Activated naive CD4-positive, alpha-beta T cell treated with anti-CD3 and anti-CD28 coated beads, Interleukin-2, amount 50 U/mL, for 16 hours (primary cell): ENCODE measurements at regions not wholly inside any gene's neighbourhood (a gene's known extent, or its start where the extent isn't known, plus 50 kb on each side); places are given as distances from the start of the nearest gene placed in this dataset.

Experiments
- DNase-seq: peaks from one replicate; pipeline ENCODE4 v3.0.0-alpha.2; 2020

DNA sequence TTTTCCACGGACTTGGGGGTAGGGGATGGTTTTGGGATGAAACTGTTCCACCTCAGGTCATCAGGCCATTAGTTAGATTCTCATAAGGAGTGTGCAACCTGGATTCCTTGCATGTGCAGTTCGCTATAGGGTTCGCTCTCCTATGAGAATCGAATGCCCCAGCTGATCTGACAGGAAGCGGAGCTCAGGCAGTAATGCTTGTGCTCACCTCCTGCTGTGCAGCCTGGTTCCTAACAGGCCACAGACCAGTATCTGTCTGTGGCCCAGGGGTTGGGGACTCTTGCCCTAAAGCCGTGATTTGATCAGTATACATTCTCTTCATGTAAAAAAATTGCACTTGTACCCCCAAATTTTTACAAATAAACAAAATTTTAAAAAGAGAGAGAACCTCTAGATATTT is 219.4 kb upstream of the CPNE8 start:
- no peak for DNase-seq

DNA sequence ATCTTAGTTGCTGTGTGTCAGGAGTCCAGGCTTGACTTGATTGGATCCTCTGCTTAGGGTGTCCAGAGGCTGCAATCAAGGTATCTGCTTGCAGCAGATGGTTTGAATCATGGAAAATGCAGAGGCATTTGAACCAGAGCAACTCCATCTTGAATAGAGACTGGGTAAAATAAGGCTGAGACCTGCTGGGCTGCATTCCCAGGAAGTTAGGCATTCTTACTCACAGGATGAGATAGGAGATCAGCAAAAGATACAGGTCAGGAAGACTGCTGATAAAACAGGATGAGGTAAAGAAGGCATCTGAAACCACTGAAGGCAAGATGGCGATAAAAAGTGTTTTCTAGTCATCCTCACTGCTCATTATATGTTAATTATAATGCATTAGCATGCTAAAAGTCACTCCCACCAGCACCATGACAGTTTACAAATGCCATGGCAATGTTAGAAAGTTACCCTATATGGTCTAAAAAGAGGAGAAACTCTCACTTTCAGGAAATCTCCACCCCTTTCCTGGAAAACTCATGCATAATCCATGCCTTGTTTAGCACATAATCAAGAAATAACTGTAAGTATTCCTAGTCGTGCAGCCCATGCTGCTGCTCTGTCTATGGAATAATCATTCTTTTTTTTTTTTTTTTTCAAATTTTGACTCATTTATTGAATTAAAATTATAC is 218.3 kb upstream of the CPNE8 start:
- no peak for DNase-seq

DNA sequence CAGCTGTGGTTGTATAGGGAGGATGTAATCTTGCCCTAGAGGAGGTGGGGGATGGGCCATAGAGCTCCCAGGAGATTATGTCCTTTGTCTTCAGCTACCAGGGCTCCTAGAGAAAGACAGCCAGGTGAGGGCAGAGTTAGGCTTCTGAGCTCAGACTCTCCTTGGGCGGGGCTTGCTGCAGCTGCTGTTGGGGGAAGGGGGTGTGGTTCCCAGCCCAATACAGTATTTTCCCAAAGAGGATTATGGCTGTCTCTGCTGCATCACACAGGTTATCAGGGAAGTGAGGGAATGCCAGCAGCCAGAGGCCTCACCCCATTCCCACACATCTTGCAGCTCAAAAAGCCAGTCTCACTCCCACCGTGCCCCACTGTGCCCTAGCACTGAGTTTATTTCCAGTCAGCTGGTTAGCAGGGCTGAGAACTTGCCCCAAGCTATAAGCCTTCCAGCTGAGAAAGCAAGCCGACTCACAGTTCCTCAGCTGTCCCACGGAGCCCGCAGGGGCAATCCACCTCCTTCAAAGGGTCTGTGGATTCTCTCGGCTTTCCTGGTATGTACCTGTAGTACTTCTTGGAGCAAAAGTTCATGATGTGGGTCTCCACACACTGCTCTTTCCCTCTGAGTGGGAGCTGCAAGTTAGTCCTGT is 217.3 kb upstream of the CPNE8 start:
- no peak for DNase-seq

DNA sequence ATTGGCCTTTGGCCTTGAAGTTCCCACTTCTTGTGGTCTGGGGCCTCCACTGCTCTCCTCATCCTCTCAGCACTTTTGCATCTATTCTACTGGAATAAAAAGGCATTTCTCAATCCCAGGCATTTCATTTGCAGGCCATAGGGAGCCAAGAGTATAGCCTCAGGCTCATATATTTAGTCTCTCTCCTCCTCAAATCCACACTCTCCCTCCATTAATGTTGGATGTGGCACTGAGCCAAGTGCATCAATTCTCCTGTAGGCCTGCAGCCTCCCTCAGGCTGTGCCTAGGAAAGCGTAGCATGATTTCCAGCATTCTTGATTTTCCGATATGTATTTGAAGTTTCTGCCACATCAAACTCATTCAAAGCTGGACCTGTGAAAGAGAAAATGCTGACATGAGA is 211.5 kb upstream of the CPNE8 start:
- no peak for DNase-seq

DNA sequence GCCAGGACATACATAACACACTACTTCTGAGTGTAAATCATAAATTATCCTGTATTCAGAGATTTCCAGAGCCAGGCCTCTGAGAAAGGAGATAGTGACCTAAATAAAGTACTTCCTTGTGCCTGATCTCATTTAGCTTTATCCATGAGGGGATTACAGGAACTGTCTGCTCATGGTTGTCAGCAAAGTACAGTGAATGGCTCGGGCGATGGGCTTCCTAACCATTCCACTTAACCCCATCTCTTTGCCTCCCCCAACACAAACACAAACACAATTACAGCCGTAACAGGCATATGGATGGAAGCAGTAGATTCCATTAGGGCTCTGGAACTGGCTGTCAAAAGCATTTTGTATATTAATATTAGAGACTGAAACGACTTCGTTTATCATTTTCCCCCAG is 206.7 kb upstream of the CPNE8 start:
- DNase-seq = no peak

DNA sequence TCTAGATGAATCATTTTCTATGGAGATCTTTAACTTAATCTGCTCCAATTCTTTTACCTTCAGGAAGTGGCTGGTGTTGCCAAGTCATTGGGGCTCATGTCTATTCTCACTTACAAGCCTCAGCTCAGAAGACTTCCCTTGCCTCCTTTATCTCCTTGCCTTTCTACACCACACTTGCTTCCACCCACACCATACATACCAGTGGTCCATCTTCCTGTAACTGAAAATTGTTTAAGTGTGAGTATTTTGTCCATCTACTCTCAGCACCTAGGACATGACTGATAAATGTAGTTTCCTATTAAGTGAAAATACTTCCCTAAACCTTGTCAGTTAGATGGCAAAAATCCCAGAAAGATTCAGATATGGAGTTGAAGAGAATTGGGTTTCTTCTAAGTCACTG is 199.7 kb upstream of the CPNE8 start:
- no peak for DNase-seq

DNA sequence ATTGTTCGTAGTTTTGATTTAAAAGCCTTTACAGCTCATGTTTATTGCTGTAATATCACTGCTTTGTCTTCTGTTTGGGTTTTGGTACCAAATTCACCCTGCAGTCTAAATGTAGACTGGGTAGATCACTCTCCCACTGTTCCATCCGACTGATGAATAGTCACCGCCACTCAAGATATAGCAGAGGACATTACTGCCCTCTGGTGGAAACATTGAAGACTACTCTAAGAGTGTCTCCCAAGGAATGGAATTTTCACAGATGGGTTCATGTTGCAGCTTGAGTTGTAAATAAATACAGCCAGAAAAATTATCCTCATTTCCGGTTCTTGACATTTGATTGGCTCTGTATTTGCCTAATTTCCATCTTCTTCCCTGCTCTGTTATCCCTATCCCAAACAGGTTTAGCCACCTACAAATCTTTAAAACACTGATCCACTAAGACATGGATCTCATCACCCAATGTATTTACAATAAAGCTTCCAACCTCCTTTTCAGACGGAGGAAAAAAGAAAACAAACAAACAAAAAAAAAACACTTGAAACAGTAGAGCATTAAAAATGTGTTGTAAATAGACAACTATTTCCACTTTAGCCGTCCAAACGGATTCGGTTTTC is 198.3 kb upstream of the CPNE8 start:
- DNase-seq = no peak

DNA sequence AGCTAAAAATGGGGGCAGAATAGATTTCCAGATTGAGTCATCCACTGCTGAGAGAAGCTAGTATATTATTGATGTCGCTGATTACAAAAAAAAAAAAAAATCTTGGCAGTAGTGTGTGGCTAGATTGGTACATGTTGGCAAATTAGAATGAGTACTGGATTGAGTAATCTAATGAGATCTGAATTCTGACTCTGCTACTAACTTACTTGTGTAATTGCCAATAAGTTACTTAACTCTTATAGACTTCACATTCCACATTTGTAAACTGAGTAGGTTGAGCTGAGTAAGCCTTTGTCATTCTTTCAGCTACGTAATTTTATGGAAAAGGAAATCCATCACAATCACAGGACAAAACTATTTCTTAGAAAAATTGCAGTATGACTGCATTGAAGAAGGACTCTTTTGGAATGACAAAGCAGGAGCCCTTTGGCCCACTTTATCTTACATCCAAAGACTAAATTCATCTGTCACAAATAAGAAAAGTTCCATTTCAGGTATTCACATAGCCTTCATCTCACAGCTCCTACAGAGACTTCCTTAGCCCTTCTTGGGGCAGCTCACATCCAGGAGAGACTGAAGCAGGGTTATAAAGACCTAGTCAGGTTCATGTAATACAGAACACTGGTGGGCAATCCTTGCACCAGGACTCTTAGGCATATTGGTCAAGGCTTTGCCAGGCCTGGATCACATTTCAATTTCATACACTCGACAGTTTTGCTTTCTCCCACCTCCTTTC is 197.3 kb upstream of the CPNE8 start:
- DNase-seq = no peak

DNA sequence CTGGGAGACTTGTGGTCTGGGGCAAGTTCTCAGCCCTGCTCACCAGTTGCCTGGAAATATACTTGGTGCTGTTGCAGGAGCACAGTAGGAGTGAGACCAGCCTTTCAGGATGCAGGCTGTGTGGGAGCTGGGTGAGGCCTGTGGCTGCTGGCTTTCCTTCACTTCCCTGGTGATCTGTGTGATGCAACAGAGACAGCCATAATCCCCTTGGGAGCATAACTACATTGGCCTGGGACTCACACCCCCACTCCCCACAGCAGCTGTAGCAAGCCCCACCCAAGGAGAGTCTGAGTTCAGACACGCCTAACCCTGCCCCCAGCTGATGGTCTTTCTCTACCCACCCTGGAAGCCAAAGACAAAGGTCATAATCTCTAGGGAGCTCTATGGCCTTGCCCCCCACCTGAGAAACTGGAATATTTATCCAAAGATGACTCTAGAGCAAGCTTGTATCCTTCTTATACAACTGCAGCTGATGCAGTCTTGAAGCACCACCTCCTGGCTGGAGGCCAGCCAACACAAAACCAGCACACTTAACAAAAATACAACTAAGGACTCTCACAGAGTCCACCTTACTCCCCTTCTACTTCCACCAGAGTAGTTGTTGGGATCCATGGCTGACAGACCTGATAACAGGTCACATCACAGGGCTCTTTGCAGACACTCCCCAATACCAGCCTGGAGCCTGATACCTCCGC is 190.4 kb upstream of the CPNE8 start:
- DNase-seq = no peak

DNA sequence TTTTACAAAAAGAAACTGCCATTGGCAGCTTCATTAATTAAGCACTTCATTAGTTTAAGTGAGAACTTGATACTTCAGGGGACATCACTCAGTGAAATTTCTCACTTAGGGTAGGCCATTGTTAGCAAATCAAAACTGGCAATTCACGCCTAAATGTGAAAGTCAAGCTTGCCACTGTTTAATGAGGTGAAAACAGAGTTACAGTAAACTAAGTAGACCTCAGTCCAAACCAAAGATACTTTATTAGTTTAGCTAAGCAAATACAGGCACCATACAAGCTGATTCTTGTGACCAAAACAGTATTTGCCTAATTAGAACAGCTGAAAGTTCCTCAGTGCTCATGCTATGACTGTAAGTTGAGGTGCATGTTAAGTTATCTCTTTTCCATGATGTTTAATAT is 176.5 kb upstream of the CPNE8 start:
- DNase-seq = no peak

DNA sequence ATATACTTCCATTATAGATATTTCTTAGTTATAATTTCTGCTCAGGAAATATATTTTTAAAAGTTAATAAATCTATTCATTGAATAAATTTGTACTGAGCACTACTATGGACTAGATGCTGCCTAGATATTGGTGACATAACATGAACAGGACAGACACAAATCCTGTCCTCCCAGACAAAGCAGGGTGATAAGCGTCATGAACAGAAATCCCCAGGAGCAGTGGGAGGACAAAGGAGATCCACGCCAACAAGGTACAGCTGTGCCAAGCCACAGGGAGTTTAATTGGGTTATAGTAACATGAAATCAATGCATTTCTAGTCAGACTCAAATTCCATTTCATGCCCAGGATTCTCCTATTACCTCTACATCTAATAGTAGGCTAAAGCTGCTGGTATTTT is 171.8 kb upstream of the CPNE8 start:
- DNase-seq = no peak

DNA sequence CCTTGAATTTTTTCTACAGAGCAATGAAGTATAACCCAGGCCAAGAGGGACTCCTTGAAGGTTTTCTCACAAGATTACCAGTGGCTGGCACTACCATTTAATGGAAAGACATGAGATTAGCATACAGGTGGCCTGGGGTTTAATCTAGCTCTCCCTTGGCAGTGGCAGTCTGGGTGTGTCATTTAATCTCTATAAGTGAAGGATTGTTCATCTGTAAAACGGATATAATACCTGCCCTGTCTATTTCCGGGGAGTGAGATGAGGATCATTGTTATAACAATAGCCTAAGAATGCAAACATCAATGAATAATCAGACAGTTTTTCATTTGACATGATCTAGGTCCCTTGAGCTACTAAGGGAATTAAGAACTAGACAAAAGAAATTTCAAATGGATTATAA is 168.7 kb upstream of the CPNE8 start:
- no peak for DNase-seq

DNA sequence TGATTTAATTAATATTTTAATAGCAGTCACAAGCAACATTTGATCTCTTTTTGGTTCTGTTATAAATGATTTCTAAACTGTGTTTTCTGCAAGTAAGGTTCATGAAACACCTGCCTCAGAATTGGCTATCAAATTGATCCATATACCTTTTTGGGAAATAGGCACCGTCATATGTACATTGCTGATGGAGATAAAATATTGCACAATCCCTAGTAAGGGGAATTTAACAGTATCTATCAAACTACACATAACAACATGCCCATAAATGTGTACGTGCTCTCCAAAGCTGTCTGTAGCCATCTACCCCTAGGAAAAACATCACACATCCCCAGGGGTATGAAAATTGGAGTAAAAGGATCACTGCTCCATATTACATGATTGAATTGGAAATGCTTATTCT is 167.3 kb upstream of the CPNE8 start:
- no peak for DNase-seq

DNA sequence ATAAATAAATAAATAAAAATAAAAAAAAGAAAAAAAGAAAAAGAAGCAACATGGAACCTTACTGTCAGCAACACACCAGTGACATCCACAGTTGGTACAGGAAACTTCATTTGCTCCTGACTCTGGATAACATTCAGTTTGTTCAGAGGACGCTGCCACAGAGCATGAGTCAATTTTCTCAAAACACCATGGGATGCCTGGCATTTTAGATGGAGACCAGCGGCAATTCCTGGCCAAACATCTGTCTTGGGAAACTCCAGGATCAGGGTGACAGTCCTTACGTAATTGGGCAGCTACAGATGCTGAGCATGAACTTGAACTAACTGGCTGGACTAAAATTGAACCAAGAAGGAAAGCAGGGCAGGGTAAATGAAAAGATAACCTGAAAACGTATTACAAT is 166.2 kb upstream of the CPNE8 start:
- no peak for DNase-seq

DNA sequence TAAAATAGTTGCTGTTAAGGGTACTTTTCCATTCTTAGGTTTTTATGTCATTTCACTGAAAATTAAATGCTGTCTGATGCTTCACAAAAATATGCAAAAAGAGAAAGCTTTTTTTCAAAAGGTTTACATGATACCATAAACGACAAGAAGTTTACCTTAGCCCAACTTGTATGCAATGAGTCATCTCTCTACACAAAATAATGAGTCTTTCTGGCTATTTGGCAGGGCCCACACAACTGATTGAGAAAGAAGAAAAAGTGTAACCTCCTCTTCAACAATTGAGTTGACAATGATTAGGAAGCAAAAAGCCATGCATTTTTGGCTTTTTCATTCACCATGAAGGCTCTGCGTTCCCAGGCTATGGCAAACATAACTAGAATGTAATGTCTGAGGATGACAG is 165.4 kb upstream of the CPNE8 start:
- no peak for DNase-seq

DNA sequence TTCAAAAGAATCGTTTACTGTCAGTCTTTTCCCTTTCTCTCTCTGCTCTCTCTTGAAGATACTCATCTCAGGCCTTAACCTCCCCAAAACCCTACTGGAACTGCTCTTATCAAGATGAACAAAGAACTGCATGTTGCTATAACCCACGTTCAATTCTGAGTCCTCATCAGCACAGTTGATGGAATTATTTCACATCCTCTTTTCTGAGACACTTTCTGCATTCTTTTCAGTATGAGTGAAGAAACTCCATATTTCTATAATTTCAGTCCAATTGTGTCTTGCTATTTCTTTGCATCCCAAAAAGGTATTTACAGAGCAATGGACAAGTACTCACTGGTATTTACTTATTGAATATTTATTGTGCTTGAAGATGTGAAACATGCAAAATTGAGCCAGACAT is 160.1 kb upstream of the CPNE8 start:
- no peak for DNase-seq

DNA sequence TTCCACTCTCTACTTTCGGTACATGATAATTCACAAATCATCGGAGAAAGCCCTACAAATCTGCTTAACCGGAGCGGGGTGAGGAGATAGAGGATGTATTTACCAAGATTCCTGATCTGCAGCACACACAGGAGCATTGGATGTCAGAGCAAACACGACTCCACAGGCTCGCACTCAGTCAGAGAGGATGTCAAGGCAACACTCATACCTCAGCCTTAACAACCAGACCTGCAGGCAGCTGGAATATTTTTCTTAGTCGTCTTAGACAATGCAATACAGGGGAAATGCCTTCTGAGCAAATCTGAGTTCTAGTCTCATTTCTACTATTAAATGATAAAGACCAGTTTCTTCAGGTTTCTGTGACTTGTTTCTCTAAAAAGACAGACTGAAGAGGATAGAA is 159.3 kb upstream of the CPNE8 start:
- DNase-seq = no peak

DNA sequence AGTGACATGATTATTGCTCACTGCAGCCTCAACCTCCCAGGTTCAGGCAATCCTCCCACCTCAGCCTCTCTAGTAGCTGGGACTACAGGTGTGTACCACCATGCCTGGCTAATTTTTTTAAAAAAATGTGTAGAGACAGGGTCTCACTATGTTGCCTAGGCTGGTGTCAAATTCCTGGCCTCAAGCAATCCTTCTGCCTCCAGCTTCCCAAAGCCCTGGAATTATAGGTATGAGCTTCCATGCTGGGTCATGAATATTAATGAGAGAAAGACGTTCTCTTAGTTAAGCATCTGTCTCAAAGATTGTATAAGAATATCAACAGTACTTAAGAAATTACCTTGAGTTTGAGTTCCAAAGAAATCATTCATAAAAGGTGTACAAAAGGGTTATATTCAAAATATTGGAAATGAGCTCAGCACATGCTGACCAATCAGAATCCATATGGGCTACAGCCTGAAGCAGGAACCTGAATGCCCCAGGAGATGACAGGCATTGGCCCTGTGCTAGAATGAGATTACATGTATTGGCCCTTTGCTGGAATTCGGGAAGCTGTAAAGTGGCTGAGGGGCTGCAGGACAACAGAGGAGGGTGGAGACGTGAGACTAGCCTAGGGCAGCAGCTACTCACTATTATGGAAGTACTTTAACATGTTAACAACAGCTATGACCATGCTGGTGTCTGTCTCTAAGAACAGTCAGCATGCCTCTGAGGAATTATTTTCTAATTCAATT is 157.0 kb upstream of the CPNE8 start:
- DNase-seq = no peak

DNA sequence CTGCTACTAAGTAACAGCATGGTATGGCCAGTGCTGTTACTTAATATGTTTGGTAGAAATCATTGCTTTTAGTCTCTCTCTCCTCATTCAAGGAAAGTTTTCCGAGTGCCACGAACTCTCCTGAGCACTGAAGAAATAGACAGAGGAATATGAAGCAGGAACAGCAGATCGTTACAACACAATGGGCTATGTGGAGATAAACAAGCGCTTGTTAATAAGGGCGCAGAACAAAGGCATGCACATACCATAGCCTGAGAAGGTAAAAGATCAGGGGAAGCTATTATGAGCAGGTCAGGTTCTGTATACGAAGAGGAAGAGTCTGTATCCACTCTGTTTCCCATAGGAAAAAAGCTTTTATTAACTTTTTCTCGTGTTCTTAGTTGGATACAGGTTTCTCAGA is 156.2 kb upstream of the CPNE8 start:
- DNase-seq = no peak

DNA sequence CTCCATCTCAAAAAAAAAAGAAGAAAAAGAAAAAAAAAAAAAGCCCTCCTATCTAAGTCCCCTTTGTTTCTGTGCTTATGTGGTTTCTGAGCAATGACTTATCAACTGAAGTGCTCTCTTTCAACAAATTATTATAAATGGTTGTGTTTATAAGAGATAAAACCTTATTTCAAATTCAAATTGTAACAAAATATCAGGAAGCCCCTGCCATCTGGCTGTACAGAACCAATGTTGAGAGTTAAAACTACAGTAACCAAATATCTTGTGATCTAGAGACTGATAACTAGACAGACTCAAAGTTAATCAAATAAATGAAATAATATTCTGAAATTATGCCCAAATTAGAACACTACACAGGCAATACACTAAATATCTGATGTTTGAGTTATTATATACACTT is 143.0 kb upstream of the CPNE8 start:
- DNase-seq = no peak

DNA sequence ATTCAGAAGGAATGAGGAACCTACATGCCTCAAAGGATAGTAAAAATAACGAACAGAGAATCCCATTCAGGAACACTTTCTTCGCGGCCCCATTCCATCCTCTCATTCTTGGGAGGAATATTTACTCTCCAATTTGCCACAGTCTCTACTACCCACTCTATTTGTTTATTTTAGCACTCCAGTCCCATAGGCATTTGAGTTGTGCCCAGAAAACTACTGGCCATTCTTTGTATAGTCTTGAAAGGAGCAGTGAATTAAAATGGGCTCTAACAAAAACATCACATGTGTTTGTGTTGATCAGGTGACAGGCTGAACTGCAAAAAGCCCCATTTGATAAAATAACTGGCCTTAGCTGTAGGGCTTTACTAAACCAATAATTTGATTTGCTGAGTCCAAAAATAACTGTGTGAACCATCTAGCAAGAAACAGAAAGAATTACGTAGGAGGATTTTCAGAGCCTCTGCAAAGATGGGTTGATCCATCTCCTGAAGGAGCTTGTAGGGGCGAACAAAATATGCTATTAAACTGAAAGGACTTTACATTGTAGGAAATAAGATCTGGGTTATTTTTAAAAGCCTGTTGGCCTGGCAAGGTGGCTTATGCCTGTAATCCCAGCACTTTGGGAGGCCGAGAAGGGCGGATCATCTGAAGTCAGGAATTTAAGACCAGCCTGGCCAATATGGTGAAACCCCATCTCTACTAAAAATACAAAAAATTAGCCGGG is 142.3 kb upstream of the CPNE8 start:
- DNase-seq = no peak

DNA sequence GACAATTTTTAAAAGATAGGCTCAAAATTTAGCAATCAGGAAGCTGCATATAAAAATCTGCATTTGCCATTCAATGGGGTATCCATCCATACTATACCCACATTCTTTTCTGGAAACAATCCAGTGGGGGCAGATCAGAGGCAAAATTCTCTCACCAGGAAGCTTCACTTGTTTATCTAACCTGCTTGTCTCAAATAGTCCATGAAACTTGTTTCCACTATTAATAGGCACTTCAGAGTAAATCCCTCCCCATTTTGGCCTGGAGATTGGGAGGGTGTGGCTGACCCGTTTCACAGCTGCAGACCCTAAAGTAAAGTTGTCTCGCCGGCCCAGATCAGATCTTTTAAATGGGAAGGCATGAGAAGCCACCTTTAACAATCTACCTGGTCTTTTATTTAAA is 139.4 kb upstream of the CPNE8 start:
- DNase-seq = no peak
